ENCODE measurements at regions not wholly inside any gene's neighbourhood (a gene's known extent, or its start where the extent isn't known, plus 50 kb on each side); places are given as distances from the start of the nearest gene placed in this dataset.

GRCh38 chr20:60424267-60424902, 466.2 kb downstream of the CDH26 start:
- 13% methylated on average over 4 of the region's 4 CpGs for WGBS (ENCODE audit: low lambda C conversion rate)

DNA sequence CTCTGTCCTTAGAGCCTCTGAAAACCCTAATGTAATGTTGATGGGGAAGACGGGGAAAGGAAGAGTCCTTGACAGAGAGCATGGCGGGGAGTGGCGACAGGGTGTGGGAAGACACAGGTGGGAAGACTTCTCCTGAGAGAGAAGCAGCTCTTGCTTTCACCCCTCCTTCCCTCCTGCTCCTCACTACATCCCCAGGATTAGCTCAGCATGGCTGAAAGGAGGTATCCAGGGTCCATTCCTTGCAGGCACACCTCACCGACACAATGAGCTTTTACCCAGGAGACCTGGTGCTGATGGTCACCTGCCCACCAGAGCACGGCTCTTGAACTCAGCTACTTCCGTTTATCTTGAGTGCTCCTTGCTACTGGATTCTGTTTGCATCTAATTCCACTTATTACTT, 469.3 kb downstream of the CDH26 start:
- no peaks in the 10 kb centered on the region for H4K20me1 ChIP-seq (ENCODE audit: insufficient read depth)
- H3K9ac ChIP-seq: no peak overlapping the region
- no peaks in the 10 kb centered on the region for H3F3A ChIP-seq (replicated peaks; ENCODE audit: insufficient read depth)
- no peak overlapping the region for H3K27ac ChIP-seq (ENCODE audit: low read depth in 2 of 2, low read length in 1 of 2)
- ChIA-PET POLR2A (no interaction called here), CTCF (no interaction called here)
- no peaks in the 10 kb centered on the region for H3K4me1 ChIP-seq (ENCODE audit: control insufficient read depth in 1 of 2, insufficient read depth in 2 of 2, low read depth in 1 of 2, low read length in 1 of 2)
- no peaks in the 10 kb centered on the region for H3K9me2 ChIP-seq
- H2AFZ ChIP-seq (ENCODE audit: low read depth): no peak overlapping the region
- no peak for DNase-seq
- WGBS (ENCODE audit: low lambda C conversion rate): 24% methylated on average over 6 of the region's 6 CpGs
- H3K9me3 ChIP-seq: no peaks in the 10 kb centered on the region
- no peak overlapping the region for H3K4me3 ChIP-seq (ENCODE audit: low read depth in 2 of 2, low read length in 1 of 2)
- no peaks in the 10 kb centered on the region for H3K27me3 ChIP-seq (ENCODE audit: insufficient read depth)
- no peak overlapping the region for H3K4me2 ChIP-seq
- H3K36me3 ChIP-seq (replicated peaks in 1 of 2; ENCODE audit: control insufficient read depth in 1 of 2, insufficient read depth in 2 of 2, low read length in 1 of 2): no peaks in the 10 kb centered on the region
- H3K79me2 ChIP-seq (ENCODE audit: insufficient read depth): no peaks in the 10 kb centered on the region
- TF ChIP-seq REST (IDR thresholded peaks at IDR 0.05; ENCODE audit: low read depth, low read length) (no peak), SMC3 (IDR thresholded peaks at IDR 0.05; ENCODE audit: low read depth, low read length) (no peak), TEAD4 (IDR thresholded peaks at IDR 0.05; ENCODE audit: borderline replicate concordance, insufficient read depth) (no peak), POLR2AphosphoS5 (IDR thresholded peaks at IDR 0.05; ENCODE audit: low read depth, low read length) (no peak), IRF3 (IDR thresholded peaks at IDR 0.05; ENCODE audit: low read depth, low read length) (no peak), GATA2 (CRISPR knock-in tag; IDR thresholded peaks at IDR 0.05) (no peak), EP300 (IDR thresholded peaks at IDR 0.05; ENCODE audit: borderline replicate concordance in 1 of 2, low read depth in 1 of 2, low read length in 1 of 2) (no peak), USF2 (IDR thresholded peaks at IDR 0.05; ENCODE audit: borderline replicate concordance, low read depth, low read length) (no peak), JUND (IDR thresholded peaks at IDR 0.05) (no peak), YY1 (IDR thresholded peaks at IDR 0.05; ENCODE audit: low read depth) (no peak), FOXM1 (IDR thresholded peaks at IDR 0.05; ENCODE audit: low read depth) (no peak)

More at GRCh38 chr20:60424267-60424902, 466.2 kb downstream of the CDH26 start:
- H2AFZ ChIP-seq (ENCODE audit: low read depth): no peak overlapping the region
- no peaks in the 10 kb centered on the region for H4K20me1 ChIP-seq (ENCODE audit: insufficient read depth)
- H3K9ac ChIP-seq: no peak overlapping the region
- H3K27ac ChIP-seq (ENCODE audit: low read depth in 2 of 2, low read length in 1 of 2): no peak overlapping the region
- H3K9me3 ChIP-seq: no peaks in the 10 kb centered on the region
- H3K79me2 ChIP-seq (ENCODE audit: insufficient read depth): no peaks in the 10 kb centered on the region
- ChIA-PET POLR2A (no interaction called here), CTCF (interaction anchor here (0.9 kb wide), 1 partner anchor 21 kb away, joined by 3 read pairs; no protein-coding TSS in a partner anchor)
- H3K9me2 ChIP-seq: no peaks in the 10 kb centered on the region
- no peaks in the 10 kb centered on the region for H3F3A ChIP-seq (replicated peaks; ENCODE audit: insufficient read depth)
- no peak for DNase-seq
- no peaks in the 10 kb centered on the region for H3K36me3 ChIP-seq (replicated peaks in 1 of 2; ENCODE audit: control insufficient read depth in 1 of 2, insufficient read depth in 2 of 2, low read length in 1 of 2)
- H3K4me2 ChIP-seq: no peak overlapping the region
- no peak overlapping the region for H3K4me3 ChIP-seq (ENCODE audit: low read depth in 2 of 2, low read length in 1 of 2)
- H3K27me3 ChIP-seq (ENCODE audit: insufficient read depth): no peaks in the 10 kb centered on the region
- no peaks in the 10 kb centered on the region for H3K4me1 ChIP-seq (ENCODE audit: control insufficient read depth in 1 of 2, insufficient read depth in 2 of 2, low read depth in 1 of 2, low read length in 1 of 2)
- TF ChIP-seq IRF3 (IDR thresholded peaks at IDR 0.05; ENCODE audit: low read depth, low read length) (no peak), EZH2phosphoT487 (IDR thresholded peaks at IDR 0.05; ENCODE audit: borderline replicate concordance, low read depth) (no peak), FOXM1 (IDR thresholded peaks at IDR 0.05; ENCODE audit: low read depth) (no peak), RAD21 (IDR thresholded peaks at IDR 0.05; ENCODE audit: low read length) (no peak), TEAD4 (IDR thresholded peaks at IDR 0.05; ENCODE audit: borderline replicate concordance, insufficient read depth) (no peak)
- TF ChIP-seq, protein P1, sequence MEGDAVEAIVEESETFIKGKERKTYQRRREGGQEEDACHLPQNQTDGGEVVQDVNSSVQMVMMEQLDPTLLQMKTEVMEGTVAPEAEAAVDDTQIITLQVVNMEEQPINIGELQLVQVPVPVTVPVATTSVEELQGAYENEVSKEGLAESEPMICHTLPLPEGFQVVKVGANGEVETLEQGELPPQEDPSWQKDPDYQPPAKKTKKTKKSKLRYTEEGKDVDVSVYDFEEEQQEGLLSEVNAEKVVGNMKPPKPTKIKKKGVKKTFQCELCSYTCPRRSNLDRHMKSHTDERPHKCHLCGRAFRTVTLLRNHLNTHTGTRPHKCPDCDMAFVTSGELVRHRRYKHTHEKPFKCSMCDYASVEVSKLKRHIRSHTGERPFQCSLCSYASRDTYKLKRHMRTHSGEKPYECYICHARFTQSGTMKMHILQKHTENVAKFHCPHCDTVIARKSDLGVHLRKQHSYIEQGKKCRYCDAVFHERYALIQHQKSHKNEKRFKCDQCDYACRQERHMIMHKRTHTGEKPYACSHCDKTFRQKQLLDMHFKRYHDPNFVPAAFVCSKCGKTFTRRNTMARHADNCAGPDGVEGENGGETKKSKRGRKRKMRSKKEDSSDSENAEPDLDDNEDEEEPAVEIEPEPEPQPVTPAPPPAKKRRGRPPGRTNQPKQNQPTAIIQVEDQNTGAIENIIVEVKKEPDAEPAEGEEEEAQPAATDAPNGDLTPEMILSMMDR (IDR thresholded peaks at IDR 0.05): no peak

Measured in SK-N-SH (cell line).